ENCODE measurements at regions not wholly inside any gene's neighbourhood (a gene's known extent, or its start where the extent isn't known, plus 50 kb on each side); places are given as distances from the start of the nearest gene placed in this dataset.

GRCh38 chr7:118312051-118312450 is 87.5 kb downstream of the ANKRD7 start:
- DNase-seq (ENCODE audit: low spot score) = no peak
- TF ChIP-seq CTCF (IDR thresholded peaks at IDR 0.05; ENCODE audit: extremely low read depth, insufficient read depth, missing control alignments) = no peak
- in situ Hi-C loops (cut with MboI; ENCODE audit: low pct_unique_long_range_greater_than_20kb, low sequenced_read_pairs, unreplicated experiment) = no loop called here

- DNase-seq (ENCODE audit: low spot score) = no peak
- in situ Hi-C loops (cut with MboI; ENCODE audit: low pct_unique_long_range_greater_than_20kb, low sequenced_read_pairs, unreplicated experiment) = no loop called here
- TF ChIP-seq CTCF (IDR thresholded peaks at IDR 0.05; ENCODE audit: extremely low read depth, insufficient read depth, missing control alignments) = no peak
These were observed 88.5 kb downstream of the ANKRD7 start for GRCh38 chr7:118312966-118313365.

- in situ Hi-C loops (cut with MboI; ENCODE audit: low pct_unique_long_range_greater_than_20kb, low sequenced_read_pairs, unreplicated experiment) = no loop called here
- TF ChIP-seq CTCF (IDR thresholded peaks at IDR 0.05; ENCODE audit: extremely low read depth, insufficient read depth, missing control alignments) = no peak
These were observed 100.4 kb downstream of the ANKRD7 start for GRCh38 chr7:118324790-118325449.

GRCh38 chr7:118325450-118325808 is 100.9 kb downstream of the ANKRD7 start:
- DNase-seq (ENCODE audit: low spot score) = no peak

More at GRCh38 chr7:118324790-118325449, 100.4 kb downstream of the ANKRD7 start:
- DNase-seq (ENCODE audit: low spot score) = no peak

GRCh38 chr7:118327174-118327573 is 102.7 kb downstream of the ANKRD7 start:
- in situ Hi-C loops (cut with MboI; ENCODE audit: low pct_unique_long_range_greater_than_20kb, low sequenced_read_pairs, unreplicated experiment) = no loop called here
- no peak for TF ChIP-seq CTCF (IDR thresholded peaks at IDR 0.05; ENCODE audit: extremely low read depth, insufficient read depth, missing control alignments)
- no peak for DNase-seq (ENCODE audit: low spot score)

More at GRCh38 chr7:118325450-118325808, 100.9 kb downstream of the ANKRD7 start:
- in situ Hi-C loops (cut with MboI; ENCODE audit: low pct_unique_long_range_greater_than_20kb, low sequenced_read_pairs, unreplicated experiment) = no loop called here
- TF ChIP-seq CTCF (IDR thresholded peaks at IDR 0.05; ENCODE audit: extremely low read depth, insufficient read depth, missing control alignments) = no peak

- no peak for TF ChIP-seq CTCF (IDR thresholded peaks at IDR 0.05; ENCODE audit: extremely low read depth, insufficient read depth, missing control alignments)
- in situ Hi-C loops (cut with MboI; ENCODE audit: low pct_unique_long_range_greater_than_20kb, low sequenced_read_pairs, unreplicated experiment) = no loop called here
- no peak for DNase-seq (ENCODE audit: low spot score)
These were observed 104.2 kb downstream of the ANKRD7 start for GRCh38 chr7:118328505-118329211.

All from GM13977 (cell line).